HT1080 (cell line): ENCODE measurements at regions not wholly inside any gene's neighbourhood (a gene's known extent, or its start where the extent isn't known, plus 50 kb on each side); places are given as distances from the start of the nearest gene placed in this dataset.

Source experiments
- DNase-seq: peaks from one replicate; pipeline ENCODE4 v3.0.0-alpha.2; 2015; ENCODE audit warnings: low read depth

DNA sequence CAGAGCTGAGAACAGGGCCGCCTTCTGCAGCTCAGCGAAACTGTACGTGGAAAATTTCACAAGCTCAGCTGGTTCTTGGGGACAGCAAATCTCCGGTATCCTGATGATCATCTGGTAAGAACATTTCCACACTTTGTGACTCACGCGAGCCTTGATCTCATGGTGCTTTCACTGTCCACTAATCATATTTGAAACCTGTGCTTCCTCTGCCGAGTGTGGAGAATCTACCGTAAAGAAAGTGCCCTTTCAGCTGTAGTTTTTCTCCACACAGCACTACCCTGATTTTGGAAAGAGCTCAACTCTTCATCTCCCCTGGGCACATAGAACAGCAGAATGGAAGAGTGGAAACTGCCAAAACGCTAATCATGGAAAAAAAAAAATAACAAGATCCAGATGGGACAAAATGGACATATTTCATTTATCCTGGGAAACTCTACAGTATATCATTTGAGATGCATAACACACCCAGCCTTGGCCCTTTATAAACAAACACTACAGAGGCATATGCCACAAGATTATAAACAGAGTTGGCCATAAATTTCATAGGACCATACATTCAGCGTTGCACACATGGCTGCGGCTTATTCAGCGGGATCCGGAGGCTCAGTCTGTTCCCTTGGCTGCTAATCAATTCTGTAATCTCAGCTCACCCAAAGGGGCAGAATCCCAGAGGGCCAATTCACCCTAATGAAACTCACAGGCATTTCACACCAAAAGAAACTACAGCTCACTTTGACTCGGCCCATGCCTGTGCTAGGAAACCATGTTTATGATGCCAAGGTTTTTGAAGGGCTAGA, 434.5 kb downstream of the HDGFL1 start:
- no peak for DNase-seq

DNA sequence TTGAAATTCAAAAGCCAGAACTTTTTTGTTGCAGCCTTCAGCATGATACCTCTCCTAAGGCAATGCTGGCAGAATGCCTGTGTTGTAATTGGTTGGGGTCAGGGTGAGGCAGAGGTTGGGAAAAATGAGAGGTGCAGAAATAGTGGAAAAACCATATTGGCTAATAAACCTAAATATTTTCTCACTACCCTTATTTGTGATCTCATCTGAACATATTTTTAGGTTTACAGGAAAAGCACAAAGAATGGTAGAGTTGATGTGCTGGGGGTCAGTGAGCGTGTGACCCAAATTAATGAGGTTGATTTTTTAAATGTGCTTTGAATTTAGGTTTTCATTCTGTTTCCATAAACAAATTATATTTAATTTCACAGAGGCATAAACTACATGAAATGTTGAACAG, 437.3 kb downstream of the HDGFL1 start:
- DNase-seq, result no peak

DNA sequence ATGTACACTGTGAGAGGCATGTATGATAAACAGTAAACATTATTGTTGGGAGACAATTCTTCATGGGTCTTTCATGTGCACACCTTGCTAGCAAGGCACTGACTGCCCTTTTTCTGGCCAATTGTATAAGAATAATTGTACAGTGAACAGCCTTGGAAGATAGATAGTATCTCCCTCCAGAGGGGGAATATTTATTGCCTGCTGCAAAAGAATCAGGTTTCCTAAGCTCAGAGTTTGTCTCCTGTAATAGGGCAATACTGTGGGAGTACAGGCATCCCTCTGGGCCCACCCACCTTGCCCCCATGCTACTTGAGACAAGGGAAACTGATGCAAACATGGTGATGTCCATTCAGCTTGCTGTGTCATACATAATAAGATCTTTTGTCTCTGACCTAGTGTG, 442.2 kb downstream of the HDGFL1 start:
- no peak for DNase-seq

DNA sequence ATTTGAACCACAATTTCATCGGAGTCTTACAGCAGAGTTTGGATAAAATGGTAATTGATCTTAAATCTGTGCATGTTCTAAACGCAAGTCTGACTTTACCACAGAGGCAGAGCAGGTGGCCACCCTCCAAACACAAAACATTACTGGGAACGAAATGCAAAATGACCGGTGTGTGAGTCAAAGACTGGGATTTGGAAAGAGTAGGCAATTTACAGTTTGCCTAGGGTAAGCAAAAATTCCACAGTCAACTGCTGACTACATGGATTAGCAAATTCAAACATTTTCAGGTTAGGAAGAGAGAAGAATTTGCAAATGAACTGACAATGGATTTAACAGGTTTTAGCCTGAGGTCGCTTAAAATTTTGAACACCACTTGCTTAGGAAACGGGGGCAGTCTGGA, 444.4 kb downstream of the HDGFL1 start:
- DNase-seq, result no peak

DNA sequence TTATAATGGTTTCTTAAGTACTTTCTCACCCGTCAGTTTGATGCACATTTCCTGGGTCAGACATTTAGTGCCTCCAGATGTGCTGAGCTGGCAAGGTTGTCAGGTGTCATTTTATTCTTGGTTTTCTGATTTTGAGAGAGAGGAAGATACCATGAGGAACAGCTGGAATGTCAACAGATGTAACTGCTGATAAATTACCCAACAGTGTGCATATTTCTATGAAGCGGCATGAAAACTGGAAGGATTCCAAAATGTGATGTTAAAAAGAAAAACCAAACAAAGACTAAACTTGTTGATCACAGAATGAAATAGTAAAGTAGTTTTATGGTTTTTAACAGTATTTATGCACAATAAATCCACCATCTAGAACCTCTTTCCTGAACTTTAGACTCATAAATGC, 447.3 kb downstream of the HDGFL1 start:
- no peak for DNase-seq

DNA sequence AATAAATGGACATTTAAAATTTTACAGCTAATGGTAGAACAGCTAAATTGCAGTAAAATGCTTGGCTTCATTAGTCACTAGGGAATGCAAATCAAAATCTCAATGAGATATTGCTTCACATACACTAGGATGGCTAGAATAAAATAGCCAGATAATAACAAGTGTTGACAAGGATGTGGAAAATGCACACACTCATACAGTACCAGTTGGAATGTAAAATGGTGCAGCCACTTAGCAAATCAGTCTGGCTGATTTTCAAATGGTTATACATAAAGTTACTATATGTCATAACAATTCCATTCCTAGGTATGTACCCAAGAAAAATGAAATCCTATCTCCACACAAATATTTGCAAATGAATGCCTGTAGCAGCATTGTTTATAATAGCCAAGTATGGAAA, 452.1 kb downstream of the HDGFL1 start:
- DNase-seq, result no peak

DNA sequence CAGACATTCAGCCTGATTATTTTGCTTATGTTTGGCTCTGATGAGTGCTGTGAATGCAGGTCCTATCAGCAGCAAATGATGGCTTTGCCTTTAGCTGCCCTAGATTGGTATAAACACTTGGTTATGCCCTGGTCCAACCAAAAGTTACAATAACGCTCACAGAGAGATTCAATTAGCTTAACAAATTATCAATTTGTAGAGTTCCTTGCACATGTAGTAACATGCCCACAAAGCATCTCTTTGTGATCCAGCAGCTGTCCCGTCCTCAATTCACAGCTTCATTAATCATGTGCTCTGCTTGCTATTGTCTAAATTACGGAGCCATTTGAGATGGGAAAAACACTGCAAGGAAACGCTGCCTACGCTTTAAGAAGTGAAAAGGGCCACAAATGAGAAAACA, 457.9 kb downstream of the HDGFL1 start:
- DNase-seq, result no peak

DNA sequence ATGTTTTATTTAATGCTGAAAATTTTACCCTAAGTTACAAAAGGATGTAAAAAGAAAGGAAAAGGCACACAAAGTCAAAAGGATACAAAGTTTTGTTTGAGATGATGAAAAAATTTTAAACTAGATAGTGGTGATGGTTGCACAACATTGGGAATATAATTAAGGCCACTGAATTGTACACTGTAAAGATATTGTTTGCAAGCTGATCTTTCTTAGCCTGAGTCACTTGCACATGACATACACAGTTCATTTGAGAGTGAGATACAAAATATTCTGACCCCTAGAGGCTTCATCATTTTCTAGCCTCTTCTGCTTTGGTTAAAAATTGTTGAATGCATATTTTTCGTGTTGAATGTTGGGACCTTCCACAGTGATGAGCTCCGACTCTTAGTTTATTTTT, 462.6 kb downstream of the HDGFL1 start:
- no peak for DNase-seq

DNA sequence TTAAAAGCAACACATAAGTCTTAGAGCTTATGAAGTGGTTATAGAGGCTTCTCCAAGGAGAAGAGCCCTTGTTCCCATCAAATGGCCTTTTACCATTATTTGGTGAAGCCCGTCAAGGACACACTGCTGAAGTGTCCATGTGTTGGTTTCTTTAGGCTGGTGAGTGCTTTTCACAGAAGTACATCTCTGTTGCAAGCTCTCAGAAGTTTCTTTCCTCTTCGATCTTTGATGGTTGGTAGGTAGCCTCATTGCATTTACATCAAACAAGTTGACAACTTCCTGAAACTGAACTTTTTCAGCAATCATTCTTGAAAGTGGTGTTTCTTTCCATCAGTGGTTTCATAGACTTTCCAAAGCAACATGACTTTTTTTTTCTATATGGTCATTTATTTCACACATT, 465.6 kb downstream of the HDGFL1 start:
- DNase-seq, result no peak

DNA sequence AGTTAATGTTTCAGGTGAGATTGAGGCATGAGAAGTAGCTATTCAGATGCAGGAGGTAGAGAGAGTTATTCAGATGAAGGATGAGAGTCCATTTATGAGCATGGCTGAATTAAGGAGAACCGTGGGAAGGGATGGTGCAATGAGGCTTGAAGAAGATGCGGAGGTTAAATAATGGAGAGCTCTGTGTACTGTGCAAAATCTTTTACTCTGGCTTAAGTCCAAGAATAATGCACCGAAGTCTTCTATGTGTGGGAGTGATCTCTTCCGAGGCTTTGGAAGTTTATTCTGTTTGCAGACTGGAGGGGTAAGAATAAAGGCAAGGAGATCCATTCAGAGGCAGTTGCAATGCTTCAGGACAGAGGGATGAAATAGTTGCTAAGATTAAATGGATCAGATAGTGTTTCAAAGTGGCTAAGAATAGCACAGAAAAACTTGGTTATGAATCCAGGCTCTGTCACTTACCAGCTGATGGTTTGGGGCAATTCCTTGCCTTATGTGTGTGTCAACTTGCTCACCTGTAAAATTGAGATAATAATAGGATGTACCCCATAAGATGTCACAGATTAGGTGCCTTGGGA, 467.1 kb downstream of the HDGFL1 start:
- DNase-seq, result no peak

DNA sequence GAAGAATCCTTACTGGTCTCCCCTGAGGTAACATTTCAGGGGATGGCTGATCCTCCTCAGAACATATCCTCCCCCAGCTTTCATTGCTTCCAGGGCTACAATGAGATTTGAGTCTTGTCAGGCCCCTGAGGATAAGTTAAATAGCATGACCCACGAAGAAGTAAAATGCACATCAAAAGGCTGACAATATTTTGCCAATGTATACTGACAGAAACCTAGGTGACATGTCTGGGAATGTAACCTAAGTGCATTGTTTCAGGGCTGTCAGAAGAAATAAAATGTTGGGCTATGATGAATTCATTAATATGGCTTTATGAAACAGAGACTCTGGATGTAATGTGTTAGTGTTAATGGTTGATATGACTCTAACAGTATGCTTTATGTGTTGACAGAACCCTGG, 471.5 kb downstream of the HDGFL1 start:
- no peak for DNase-seq

DNA sequence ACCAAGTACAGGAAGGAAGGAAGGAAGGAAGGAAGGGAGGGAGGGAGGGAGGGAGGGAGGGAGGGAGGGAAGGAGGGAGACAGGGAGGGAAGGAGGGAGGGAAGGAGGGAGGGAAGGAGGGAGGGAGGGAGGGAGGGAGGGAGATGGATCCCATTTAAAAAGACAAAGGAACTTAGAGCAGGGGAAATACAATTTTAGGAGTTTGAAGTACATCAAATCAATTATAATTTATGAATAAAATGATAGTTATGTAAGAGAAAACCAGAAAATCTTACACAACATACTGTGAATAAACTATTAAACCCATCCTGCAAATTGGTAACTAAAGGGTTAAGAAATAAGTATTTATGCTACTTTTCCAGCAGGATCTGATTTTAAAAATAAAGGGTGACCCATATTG, 475.9 kb downstream of the HDGFL1 start:
- DNase-seq, result no peak

DNA sequence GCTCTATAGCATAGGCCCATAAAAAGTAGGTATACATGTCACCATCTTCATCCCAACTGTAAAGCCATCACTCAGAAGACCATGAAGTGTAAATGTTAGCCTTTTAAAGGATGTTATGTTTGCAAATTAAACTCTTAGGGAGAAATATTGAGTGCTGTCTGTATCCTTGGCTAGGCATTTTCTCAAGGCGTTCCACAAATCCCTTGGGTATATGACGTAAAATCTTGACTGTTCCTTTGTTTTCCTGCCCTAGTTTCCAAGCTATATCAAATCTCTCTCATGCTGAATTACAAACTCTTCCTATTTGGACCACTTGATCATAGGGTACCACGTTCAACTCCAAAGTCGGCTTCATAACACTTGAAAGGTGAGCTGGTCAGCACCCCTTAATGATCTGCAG, 486.2 kb downstream of the HDGFL1 start:
- no peak for DNase-seq

DNA sequence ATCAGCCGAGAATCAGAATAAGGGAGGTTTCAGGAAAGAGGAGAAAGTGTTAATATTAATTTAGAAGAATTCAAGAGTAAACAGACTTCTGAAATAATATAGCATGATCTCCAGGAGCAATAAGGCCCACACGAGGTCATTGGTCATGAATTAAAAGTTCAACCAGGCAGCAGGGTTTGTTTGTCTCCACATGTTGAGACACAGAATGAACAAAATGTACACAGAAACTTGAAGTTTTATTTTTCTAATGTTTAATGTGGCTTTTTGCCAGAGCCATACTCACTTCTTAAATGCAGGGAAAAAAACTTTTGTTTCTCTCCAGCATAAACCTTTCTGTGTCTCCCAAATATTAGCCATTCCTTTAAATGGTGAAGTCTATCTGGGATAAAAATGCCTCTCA, 504.5 kb downstream of the HDGFL1 start:
- DNase-seq, result no peak

DNA sequence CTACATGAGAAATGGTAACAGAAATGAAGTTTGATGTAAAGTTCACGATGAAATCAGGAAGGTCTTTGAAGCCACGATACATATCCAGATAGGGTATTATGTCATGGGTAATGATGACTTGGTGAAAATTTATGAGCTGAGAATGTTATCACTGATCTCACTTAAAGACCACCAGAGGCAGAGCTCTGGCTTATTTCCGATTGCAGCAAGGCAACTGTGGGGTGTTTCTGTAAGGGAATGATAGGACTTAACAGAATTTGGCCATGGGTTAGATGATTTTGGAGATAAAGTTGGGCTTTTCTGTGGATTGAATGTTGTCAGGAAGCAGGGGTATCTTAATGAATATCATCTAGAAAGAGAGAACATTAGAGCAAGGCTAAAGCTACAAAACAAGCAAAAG, 508.4 kb downstream of the HDGFL1 start:
- no peak for DNase-seq

DNA sequence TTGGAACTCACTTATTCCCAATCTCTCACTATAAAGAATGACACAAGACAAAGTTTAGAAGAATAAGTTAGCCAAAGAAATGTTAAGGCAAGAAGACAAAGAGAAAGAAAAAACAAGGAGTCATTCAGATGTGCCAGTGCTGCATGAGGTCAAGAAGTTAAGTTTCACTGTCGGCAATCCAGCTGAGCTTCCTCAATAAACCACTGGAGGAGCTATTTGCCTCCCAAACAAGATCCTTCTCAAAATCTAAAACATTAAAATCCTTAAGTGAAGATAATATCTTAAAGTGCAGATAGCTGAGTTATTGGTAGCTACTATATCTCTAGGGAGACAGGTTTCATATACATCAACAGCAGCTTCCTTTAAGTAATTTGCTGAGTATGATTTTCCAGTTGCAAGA, 512.3 kb downstream of the HDGFL1 start:
- peak; percentile 13 for DNase-seq

DNA sequence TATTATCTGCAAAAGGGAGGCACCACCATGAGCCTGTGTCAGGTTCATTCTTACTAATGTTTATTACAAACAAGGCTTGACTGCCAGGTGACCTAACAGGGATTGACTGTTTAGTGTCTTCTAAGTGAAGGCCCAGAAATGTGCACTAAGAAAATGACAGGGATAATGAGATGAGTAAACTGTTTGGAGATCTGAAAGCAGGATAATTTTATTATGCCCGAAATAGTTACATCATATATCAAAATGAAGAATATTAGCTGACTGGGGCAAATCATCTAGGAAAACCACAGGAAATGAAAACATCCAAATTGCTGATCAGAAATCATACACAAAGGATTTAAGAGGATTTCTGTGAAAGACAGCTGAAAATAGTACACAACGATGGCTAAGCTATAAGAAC, 516.7 kb downstream of the HDGFL1 start:
- DNase-seq, result no peak

DNA sequence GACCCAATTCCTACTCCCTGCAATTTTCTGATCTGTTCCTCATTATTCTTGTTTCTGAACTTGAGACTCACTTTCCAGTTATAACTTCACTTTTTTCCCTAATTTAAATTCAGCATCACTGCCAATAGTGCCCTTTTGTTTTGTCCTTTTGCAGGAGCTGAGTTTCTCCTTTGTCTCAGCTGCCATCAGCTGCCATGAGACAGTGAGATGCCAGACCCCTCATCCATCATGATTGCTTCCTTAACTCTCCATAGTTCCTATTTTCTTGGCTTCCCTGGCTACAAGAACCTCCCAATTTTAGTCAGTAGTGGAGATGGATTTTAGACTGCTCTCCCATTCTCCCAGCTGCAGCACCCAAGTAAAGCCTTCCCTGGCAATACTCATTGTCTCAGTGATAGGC, 518.1 kb downstream of the HDGFL1 start:
- no peak for DNase-seq

DNA sequence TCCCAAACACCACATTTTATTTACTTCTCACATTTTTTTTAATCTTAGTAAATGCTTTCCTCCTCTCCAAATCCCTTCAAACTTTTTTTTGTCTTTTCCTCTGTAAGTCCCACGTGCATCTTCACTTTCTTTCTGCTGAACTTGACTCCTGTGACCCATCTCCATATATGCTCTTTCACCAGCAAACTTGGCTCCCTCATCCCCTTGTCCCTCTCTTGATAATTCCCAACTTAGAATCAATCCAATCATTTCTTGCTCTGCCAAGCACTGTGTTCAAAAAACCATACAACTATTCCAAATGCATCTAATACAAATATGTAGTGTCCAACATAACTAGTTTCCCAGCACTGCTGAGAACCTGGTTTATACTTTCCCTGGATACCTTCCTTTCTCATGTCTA, 519.4 kb downstream of the HDGFL1 start:
- DNase-seq, result no peak

DNA sequence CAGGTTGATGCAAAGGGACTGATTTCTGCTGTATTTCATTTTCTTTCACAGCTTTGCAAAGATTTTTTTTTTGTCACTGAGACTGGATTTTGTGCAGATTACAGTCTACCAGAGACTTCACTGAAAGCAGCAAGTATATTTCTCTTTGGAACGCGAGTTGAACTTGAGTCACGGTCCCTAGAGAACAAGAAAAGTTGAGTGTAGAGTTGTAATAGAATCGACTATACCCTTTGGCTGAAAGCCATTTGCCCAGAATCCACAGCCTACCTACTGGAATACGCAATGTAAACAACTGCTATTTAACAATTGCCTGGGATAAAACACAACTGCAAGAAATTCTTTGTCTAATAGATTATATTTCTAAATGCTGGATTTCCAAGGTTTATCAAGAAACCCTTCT, 520.6 kb downstream of the HDGFL1 start:
- no peak for DNase-seq

DNA sequence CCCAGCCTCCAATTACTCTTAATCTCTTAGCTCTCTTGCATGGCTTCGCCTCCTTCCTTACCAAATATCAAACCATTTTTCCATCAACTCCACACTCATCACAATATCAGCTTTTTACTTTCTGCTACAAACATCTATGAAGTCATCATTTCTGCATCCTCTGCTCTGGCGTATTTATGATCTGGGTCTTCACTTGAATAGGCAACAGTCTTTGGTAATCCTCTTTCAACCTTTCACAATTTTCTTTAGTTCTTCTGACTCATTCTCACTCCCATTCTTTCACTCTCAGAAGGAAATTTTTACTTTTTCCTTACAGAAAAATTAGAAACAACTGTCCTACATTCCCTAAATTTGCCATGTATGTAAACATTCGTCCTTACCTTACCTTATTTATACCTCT, 522.4 kb downstream of the HDGFL1 start:
- no peak for DNase-seq

DNA sequence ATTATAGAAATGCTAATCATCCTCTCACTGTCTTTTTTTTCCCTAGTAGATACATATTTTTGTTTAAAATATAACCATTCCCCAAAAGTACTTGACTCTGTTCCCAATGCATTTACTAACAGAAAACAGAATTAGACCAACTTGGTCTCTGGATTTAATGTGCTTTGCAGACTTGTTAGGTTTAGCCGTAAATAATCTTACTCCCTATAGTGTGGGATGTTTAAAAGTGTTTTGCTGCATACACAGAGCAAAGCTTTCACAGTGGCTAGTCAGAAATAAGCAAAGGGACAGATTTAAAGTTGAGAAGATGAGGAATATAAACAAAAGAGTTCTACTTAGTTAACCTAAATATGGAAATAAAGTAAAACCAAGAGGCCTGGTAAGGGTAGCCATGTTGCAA, 527.5 kb downstream of the HDGFL1 start:
- no peak for DNase-seq

DNA sequence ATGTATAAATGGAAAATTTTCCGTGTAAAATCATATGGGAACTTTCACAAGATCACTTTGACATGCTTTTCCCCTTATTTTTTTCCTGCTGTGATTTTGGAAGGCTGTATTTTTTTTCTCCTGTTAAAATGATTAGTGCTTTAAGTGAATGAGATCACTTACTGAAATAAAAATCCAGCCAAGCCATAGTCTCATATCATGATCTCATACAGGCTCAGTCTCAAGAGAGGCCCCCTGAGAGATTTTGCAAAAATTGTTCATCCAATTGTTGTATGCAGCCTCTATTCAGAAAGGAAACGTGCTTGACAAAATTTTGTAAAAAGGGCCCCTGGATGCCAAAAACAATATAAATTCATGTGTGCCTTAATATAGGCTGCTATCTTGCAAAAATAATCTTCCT, 528.2 kb downstream of the HDGFL1 start:
- DNase-seq, result no peak

DNA sequence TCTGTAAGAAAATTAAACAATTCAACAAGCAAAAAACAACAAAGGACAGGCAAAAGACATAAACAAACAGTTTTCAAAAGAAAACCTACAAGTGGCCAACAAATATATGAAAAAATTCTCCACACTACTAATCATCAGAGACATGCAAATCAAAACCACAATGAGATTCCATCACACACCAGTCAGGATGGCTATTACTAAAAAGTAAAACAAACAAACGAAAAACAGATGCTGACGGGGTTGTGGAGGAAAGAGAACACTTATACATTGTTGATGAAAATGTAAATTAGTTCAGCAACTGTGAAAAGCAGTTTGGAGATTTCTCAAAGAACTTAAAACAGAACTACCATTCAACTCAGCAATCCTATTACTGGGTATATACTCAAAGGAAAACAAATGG, 537.6 kb downstream of the HDGFL1 start:
- DNase-seq, result peak; percentile 1
